ENCODE measurements at regions not wholly inside any gene's neighbourhood (a gene's known extent, or its start where the extent isn't known, plus 50 kb on each side); places are given as distances from the start of the nearest gene placed in this dataset.

- Mint-ChIP-seq H3K9me3 (peaks cover 0 to 2% (median 0%) of the 10 kb centered on the region in 8 donors), H3K36me3 (no peaks in the 10 kb centered on the region), H3K27ac (no peak overlapping the region), H3K4me3 (no peak overlapping the region), H3K27me3 (peaks cover 10 to 20% of the 10 kb centered on the region in 2 donors), H3K4me1 (no peaks in the 10 kb centered on the region)
- H3K4me3 ChIP-seq (ENCODE audit: low read length in 2 of 2): no peak overlapping the region
- DNase-seq: no peak
- H3K27me3 ChIP-seq (ENCODE audit: insufficient read depth, low read length): no peaks in the 10 kb centered on the region
- H3K27ac ChIP-seq (ENCODE audit: low read depth, low read length): no peak overlapping the region
- ChIA-PET CTCF (ENCODE audit: partially characterized antibody) (no interaction called here), POLR2A (ENCODE audit: partially characterized antibody) (no interaction called here)
- intact Hi-C loops (cut with micrococcal nuclease): no loop called here
- no peaks in the 10 kb centered on the region for H3K4me1 ChIP-seq (ENCODE audit: insufficient read depth, low read length)
- H3K36me3 ChIP-seq (ENCODE audit: insufficient read depth, low read length): no peaks in the 10 kb centered on the region
- no peaks in the 10 kb centered on the region for H3K9me3 ChIP-seq (ENCODE audit: control insufficient read depth in 1 of 2, low read length in 2 of 2)
These were observed 54.0 kb downstream of the C11orf91 start for GRCh38 chr11:33646629-33647028.

DNA sequence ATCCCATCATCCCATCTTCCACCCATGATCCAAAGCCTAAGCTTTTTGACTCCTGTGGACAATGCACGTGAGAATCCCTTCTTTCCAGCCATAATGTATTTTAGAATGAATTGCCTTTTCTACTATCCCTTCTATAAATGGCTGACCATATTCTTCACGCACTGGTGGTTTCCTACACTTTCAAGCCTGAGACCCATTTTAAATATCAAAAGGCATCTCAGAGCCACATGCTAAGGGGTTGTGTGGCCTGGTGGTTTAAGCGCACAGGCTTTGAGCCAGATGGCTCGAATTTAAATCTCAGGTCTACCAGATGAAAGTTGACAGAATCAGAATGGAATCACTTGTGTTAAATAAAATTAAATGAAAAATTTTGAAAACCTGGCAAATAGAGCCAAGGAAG, 54.5 kb downstream of the C11orf91 start:
- peaks cover 0 to 2% (median 0%) of the 10 kb centered on the region in 8 donors for H3K9me3 Mint-ChIP-seq
- ChIA-PET POLR2A (ENCODE audit: partially characterized antibody) (no interaction called here), CTCF (ENCODE audit: partially characterized antibody) (no interaction called here)
- H3K4me3 Mint-ChIP-seq: no peak overlapping the region
- H3K4me3 ChIP-seq (ENCODE audit: low read length in 2 of 2): no peak overlapping the region
- H3K9me3 ChIP-seq (ENCODE audit: control insufficient read depth in 1 of 2, low read length in 2 of 2): no peaks in the 10 kb centered on the region
- H3K27ac ChIP-seq (ENCODE audit: low read depth, low read length): no peak overlapping the region
- H3K36me3 Mint-ChIP-seq: no peaks in the 10 kb centered on the region
- intact Hi-C loops (cut with micrococcal nuclease): no loop called here
- no peaks in the 10 kb centered on the region for H3K27me3 ChIP-seq (ENCODE audit: insufficient read depth, low read length)
- no peaks in the 10 kb centered on the region for H3K4me1 ChIP-seq (ENCODE audit: insufficient read depth, low read length)
- peaks cover 10 to 20% of the 10 kb centered on the region in 2 donors for H3K27me3 Mint-ChIP-seq
- DNase-seq: no peak
- H3K27ac Mint-ChIP-seq: no peak overlapping the region
- no peaks in the 10 kb centered on the region for H3K36me3 ChIP-seq (ENCODE audit: insufficient read depth, low read length)
- H3K4me1 Mint-ChIP-seq: no peaks in the 10 kb centered on the region

DNA sequence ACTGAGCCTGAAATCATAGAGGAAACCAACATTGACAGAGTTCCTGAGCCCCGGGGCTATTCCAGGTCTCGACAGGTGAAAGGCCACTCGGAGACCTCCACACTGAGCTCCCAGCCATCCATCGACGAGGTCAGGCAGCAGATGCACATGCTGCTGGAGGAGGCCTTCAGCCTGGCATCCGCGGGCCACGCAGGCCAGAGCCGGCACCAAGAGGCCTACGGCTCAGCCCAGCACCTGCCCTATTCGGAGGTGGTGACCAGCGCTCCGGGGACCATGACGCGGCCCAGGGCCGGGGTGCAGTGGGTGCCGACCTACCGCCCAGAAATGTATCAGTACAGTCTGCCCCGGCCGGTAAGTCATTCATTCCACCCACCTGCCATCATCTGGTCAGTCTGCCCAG, 54.9 kb downstream of the C11orf91 start:
- no peak for DNase-seq
- Mint-ChIP-seq H3K27ac (no peak overlapping the region), H3K4me1 (no peaks in the 10 kb centered on the region), H3K4me3 (no peak overlapping the region), H3K27me3 (peaks cover 7 to 20% of the 10 kb centered on the region in 2 donors), H3K36me3 (no peaks in the 10 kb centered on the region), H3K9me3 (peaks cover 0 to 2% (median 0%) of the 10 kb centered on the region in 8 donors)
- Histone ChIP-seq H3K9me3 (ENCODE audit: control insufficient read depth in 1 of 2, low read length in 2 of 2) (no peaks in the 10 kb centered on the region), H3K4me3 (ENCODE audit: low read length in 2 of 2) (no peak overlapping the region), H3K36me3 (ENCODE audit: insufficient read depth, low read length) (no peaks in the 10 kb centered on the region), H3K4me1 (ENCODE audit: insufficient read depth, low read length) (no peaks in the 10 kb centered on the region), H3K27me3 (ENCODE audit: insufficient read depth, low read length) (peaks cover 5% of the 10 kb centered on the region), H3K27ac (ENCODE audit: low read depth, low read length) (no peak overlapping the region)
- CTCF ChIA-PET (ENCODE audit: partially characterized antibody): no interaction called here
- intact Hi-C loops (cut with micrococcal nuclease): no loop called here
- POLR2A ChIA-PET (ENCODE audit: partially characterized antibody): no interaction called here

DNA sequence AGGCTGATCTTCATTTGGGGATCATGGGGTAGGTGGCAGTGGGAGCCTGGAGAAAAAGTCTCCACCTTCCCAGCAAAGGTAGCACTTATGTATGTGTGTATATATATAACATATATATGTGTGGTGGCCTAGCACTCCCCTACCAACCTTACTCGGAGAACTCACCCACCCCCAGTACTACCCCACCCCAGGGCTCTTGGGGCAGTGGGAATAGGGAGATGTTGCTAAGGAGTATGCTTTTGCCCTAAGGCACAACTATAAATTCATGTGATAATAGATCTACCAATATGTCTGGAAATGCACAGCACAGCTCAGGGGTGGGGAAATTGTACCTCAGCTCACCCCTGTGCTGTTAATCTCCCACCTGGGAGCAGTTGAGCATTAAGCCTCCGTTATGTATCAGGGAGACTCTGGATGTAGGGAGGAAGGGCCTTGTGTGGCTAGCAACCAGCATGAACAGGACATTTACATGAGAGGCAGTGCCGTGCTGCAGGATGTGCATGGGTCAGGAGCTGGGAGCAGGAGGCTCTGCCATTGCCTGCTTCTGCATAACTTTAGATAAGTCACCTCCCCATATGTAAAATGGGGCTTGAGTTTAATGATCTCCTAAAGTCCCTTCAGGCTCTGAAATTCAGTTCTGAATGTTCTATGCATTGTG, 57.3 kb downstream of the C11orf91 start:
- Mint-ChIP-seq H3K4me3 (no peak overlapping the region), H3K27ac (no peak overlapping the region), H3K4me1 (no peaks in the 10 kb centered on the region), H3K27me3 (peaks cover 14 to 22% of the 10 kb centered on the region in 2 donors), H3K36me3 (no peaks in the 10 kb centered on the region), H3K9me3 (peaks cover 0 to 9% (median 5%) of the 10 kb centered on the region in 8 donors)
- no peak for DNase-seq
- intact Hi-C loops (cut with micrococcal nuclease): no loop called here
- CTCF ChIA-PET (ENCODE audit: partially characterized antibody): no interaction called here
- no peak overlapping the region for H3K27ac ChIP-seq (ENCODE audit: low read depth, low read length)
- H3K27me3 ChIP-seq (ENCODE audit: insufficient read depth, low read length): peaks cover 6% of the 10 kb centered on the region
- POLR2A ChIA-PET (ENCODE audit: partially characterized antibody): no interaction called here
- no peak overlapping the region for H3K4me3 ChIP-seq (ENCODE audit: low read length in 2 of 2)
- H3K4me1 ChIP-seq (ENCODE audit: insufficient read depth, low read length): no peaks in the 10 kb centered on the region
- no peaks in the 10 kb centered on the region for H3K36me3 ChIP-seq (ENCODE audit: insufficient read depth, low read length)
- no peaks in the 10 kb centered on the region for H3K9me3 ChIP-seq (ENCODE audit: control insufficient read depth in 1 of 2, low read length in 2 of 2)

GRCh38 chr11:33642461-33643166, 58.0 kb downstream of the C11orf91 start:
- no peak for DNase-seq
- H3K4me3 ChIP-seq (ENCODE audit: low read length in 2 of 2): no peak overlapping the region
- Mint-ChIP-seq H3K27me3 (peaks cover 17 to 27% of the 10 kb centered on the region in 2 donors), H3K27ac (no peak overlapping the region), H3K4me3 (no peak overlapping the region), H3K9me3 (peaks cover 0 to 12% (median 4%) of the 10 kb centered on the region in 8 donors), H3K4me1 (no peaks in the 10 kb centered on the region), H3K36me3 (no peaks in the 10 kb centered on the region)
- no peak overlapping the region for H3K27ac ChIP-seq (ENCODE audit: low read depth, low read length)
- intact Hi-C loops (cut with micrococcal nuclease): no loop called here
- ChIA-PET CTCF (ENCODE audit: partially characterized antibody) (no interaction called here), POLR2A (ENCODE audit: partially characterized antibody) (no interaction called here)
- H3K9me3 ChIP-seq (ENCODE audit: control insufficient read depth in 1 of 2, low read length in 2 of 2): no peaks in the 10 kb centered on the region
- H3K4me1 ChIP-seq (ENCODE audit: insufficient read depth, low read length): no peaks in the 10 kb centered on the region
- no peaks in the 10 kb centered on the region for H3K36me3 ChIP-seq (ENCODE audit: insufficient read depth, low read length)
- peaks cover 6% of the 10 kb centered on the region for H3K27me3 ChIP-seq (ENCODE audit: insufficient read depth, low read length)

- H3K36me3 Mint-ChIP-seq: no peaks in the 10 kb centered on the region
- no peak overlapping the region for H3K27ac Mint-ChIP-seq
- peaks cover 17 to 25% of the 10 kb centered on the region in 2 donors for H3K27me3 Mint-ChIP-seq
- POLR2A ChIA-PET (ENCODE audit: partially characterized antibody): no interaction called here
- H3K27ac ChIP-seq (ENCODE audit: low read depth, low read length): no peak overlapping the region
- intact Hi-C loops (cut with micrococcal nuclease): no loop called here
- H3K36me3 ChIP-seq (ENCODE audit: insufficient read depth, low read length): no peaks in the 10 kb centered on the region
- no peaks in the 10 kb centered on the region for H3K9me3 ChIP-seq (ENCODE audit: control insufficient read depth in 1 of 2, low read length in 2 of 2)
- no peak overlapping the region for H3K4me3 ChIP-seq (ENCODE audit: low read length in 2 of 2)
- H3K4me1 ChIP-seq (ENCODE audit: insufficient read depth, low read length): no peaks in the 10 kb centered on the region
- H3K4me3 Mint-ChIP-seq: no peak overlapping the region
- H3K9me3 Mint-ChIP-seq: peaks cover 0 to 13% (median 4%) of the 10 kb centered on the region in 8 donors
- CTCF ChIA-PET (ENCODE audit: partially characterized antibody): no interaction called here
- H3K4me1 Mint-ChIP-seq: no peaks in the 10 kb centered on the region
- H3K27me3 ChIP-seq (ENCODE audit: insufficient read depth, low read length): peaks cover 6% of the 10 kb centered on the region
- DNase-seq: no peak
These were observed 59.8 kb downstream of the C11orf91 start for GRCh38 chr11:33640730-33641371.

DNA sequence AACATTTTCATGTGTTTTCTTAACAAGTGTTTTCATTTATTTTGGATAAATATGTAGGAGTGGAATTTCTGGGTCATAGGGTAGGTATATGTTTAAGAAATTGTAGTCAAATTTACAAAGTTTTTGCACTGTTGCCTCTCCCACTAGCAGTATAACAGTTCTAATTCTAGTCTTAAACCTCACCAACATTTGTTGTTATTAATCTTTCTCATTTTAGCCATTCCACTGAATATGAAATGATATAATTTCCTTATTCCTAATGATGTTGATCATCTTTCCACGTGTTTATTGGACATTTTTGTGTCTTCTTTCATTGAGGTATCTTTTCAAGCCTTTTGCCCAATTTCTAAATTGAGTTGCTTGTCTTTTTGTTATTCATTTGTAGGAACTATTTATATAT, 62.0 kb downstream of the C11orf91 start:
- H3K27me3 Mint-ChIP-seq: peaks cover 18 to 25% of the 10 kb centered on the region in 2 donors
- Histone ChIP-seq H3K27ac (ENCODE audit: low read depth, low read length) (no peak overlapping the region), H3K9me3 (ENCODE audit: control insufficient read depth in 1 of 2, low read length in 2 of 2) (no peaks in the 10 kb centered on the region), H3K4me3 (ENCODE audit: low read length in 2 of 2) (no peak overlapping the region), H3K27me3 (ENCODE audit: insufficient read depth, low read length) (peaks cover 6% of the 10 kb centered on the region), H3K36me3 (ENCODE audit: insufficient read depth, low read length) (no peaks in the 10 kb centered on the region), H3K4me1 (ENCODE audit: insufficient read depth, low read length) (no peaks in the 10 kb centered on the region)
- no peaks in the 10 kb centered on the region for H3K36me3 Mint-ChIP-seq
- no peak overlapping the region for H3K4me3 Mint-ChIP-seq
- H3K9me3 Mint-ChIP-seq: peaks cover 0 to 13% (median 4%) of the 10 kb centered on the region in 8 donors
- no peaks in the 10 kb centered on the region for H3K4me1 Mint-ChIP-seq
- POLR2A ChIA-PET (ENCODE audit: partially characterized antibody): no interaction called here
- no peak for DNase-seq
- intact Hi-C loops (cut with micrococcal nuclease): no loop called here
- H3K27ac Mint-ChIP-seq: no peak overlapping the region
- CTCF ChIA-PET (ENCODE audit: partially characterized antibody): no interaction called here
